IMR-90 (cell line): ENCODE measurements at regions not wholly inside any gene's neighbourhood (a gene's known extent, or its start where the extent isn't known, plus 50 kb on each side); places are given as distances from the start of the nearest gene placed in this dataset.

Experiments used
- ATAC-seq: fragments of 200-7000 bp; cut with Tn5 transposase; 2 replicates; pipeline ENCODE4 v1.9.1; 2020; ENCODE audit warnings: low read depth, mild to moderate bottlenecking, moderate library complexity
- BruUV-seq: library from RNA; stranded (reverse); fragments of 400-500 nt; replicated peaks from 2 replicates; lab custom pipeline; 2021; lab: Mats Ljungman, UMichigan
- CTCF ChIA-PET: fragments of 300-600 bp; formaldehyde crosslinking; extraction: SDS; loops from one replicate; lab custom pipeline; 2021; ENCODE audit warnings: antibody characterized with exemption; lab: Yijun Ruan, JAX
- POLR2A ChIA-PET: fragments of 300-600 bp; sonication (Branson Sonifier 250); formaldehyde crosslinking; loops from one replicate; lab custom pipeline; 2022; ENCODE audit warnings: antibody characterized with exemption; ENCODE audit not compliant: unreplicated experiment; lab: Charles Lee
- DNase-seq: peaks from one replicate; pipeline ENCODE4 v3.0.0; 2013
- H2AFZ ChIP-seq: replicated peaks from 2 replicates; pipeline ENCODE3; 2013; ENCODE audit warnings: low read length, mild to moderate bottlenecking; ENCODE audit not compliant: poor library complexity
- H2AK5ac ChIP-seq: 2 replicates; pipeline ENCODE4 v1.6.1; 2013; ENCODE audit warnings: low read depth, low read length, inconsistent platforms
- H2AK9ac ChIP-seq: replicated peaks from 2 replicates; pipeline ENCODE3; 2013; ENCODE audit warnings: mild to moderate bottlenecking, low read depth, low read length, moderate library complexity; ENCODE audit not compliant: poor library complexity
- H2BK120ac ChIP-seq: 2 replicates; pipeline ENCODE4 v1.6.1; 2013; ENCODE audit warnings: low read depth, low read length, inconsistent platforms
- H2BK15ac ChIP-seq: 3 replicates; pipeline ENCODE4 v1.6.1; 2013; ENCODE audit warnings: low read depth, low read length, inconsistent platforms
- H2BK20ac ChIP-seq: 2 replicates; pipeline ENCODE4 v1.6.1; 2013; ENCODE audit warnings: low read depth, mild to moderate bottlenecking, inconsistent platforms, low read length, moderate library complexity
- H2BK5ac ChIP-seq: 2 replicates; pipeline ENCODE4 v1.6.1; 2013; ENCODE audit warnings: mild to moderate bottlenecking, low read depth, low read length, inconsistent platforms; ENCODE audit not compliant: poor library complexity, severe bottlenecking
- H3K14ac ChIP-seq: replicated peaks from 2 replicates; pipeline ENCODE4 v1.6.1; 2013; ENCODE audit warnings: low read depth, low read length, inconsistent platforms
- H3K18ac ChIP-seq: 2 replicates; pipeline ENCODE4 v1.6.1; 2013; ENCODE audit warnings: low read depth, low read length, control low read depth
- H3K23ac ChIP-seq: 2 replicates; pipeline ENCODE4 v1.6.1; 2013; ENCODE audit warnings: low read depth, low read length, inconsistent platforms
- H3K27ac ChIP-seq: 2 replicates; pipeline ENCODE4 v1.5.1; 2013; ENCODE audit warnings: mild to moderate bottlenecking, control low read depth, low read length; ENCODE audit not compliant: insufficient read depth
- H3K27me3 ChIP-seq: 2 replicates; pipeline ENCODE4 v1.6.1; 2013; ENCODE audit warnings: low read length; ENCODE audit not compliant: control insufficient read depth, insufficient read depth
- H3K36me3 ChIP-seq: 2 replicates; pipeline ENCODE4 v1.6.1; 2013; ENCODE audit warnings: low read length, mixed read lengths; ENCODE audit not compliant: control insufficient read depth, insufficient read depth
- H3K4ac ChIP-seq: 2 replicates; pipeline ENCODE4 v1.6.1; 2013; ENCODE audit warnings: low read depth, low read length, inconsistent platforms
- H3K4me1 ChIP-seq: 2 replicates; pipeline ENCODE4 v1.6.1; 2013; ENCODE audit warnings: low read length, mixed read lengths; ENCODE audit not compliant: control insufficient read depth, insufficient read depth
- H3K4me2 ChIP-seq: 2 replicates; pipeline ENCODE4 v1.6.1; 2013; ENCODE audit warnings: low read depth, mild to moderate bottlenecking, control low read depth, low read length, moderate library complexity
- H3K4me3 ChIP-seq: 2 replicates; pipeline ENCODE4 v1.5.1; 2013; ENCODE audit warnings: low read depth, mild to moderate bottlenecking, control low read depth, low read length, moderate library complexity; ENCODE audit not compliant: insufficient read depth
- H3K56ac ChIP-seq: 2 replicates; pipeline ENCODE4 v1.6.1; 2013; ENCODE audit warnings: low read length, inconsistent platforms; ENCODE audit not compliant: insufficient read depth; ENCODE audit errors: extremely low read depth
- H3K79me1 ChIP-seq, 2 experiments: 2 replicates each; pipeline ENCODE4 v1.6.1; 2013; ENCODE audit warnings: low read length in 2 of 2, inconsistent platforms in 1 of 2, low read depth in 1 of 2
- H3K9ac ChIP-seq: 2 replicates; pipeline ENCODE4 v1.6.1; 2013; ENCODE audit warnings: low read depth, low read length, control low read depth
- H3K9me1 ChIP-seq: 2 replicates; pipeline ENCODE4 v1.6.1; 2013; ENCODE audit warnings: low read length, inconsistent platforms; ENCODE audit not compliant: insufficient read depth
- H3K9me3 ChIP-seq: 2 replicates; pipeline ENCODE4 v1.6.1; 2013; ENCODE audit warnings: low read length; ENCODE audit not compliant: control insufficient read depth, insufficient read depth
- H4K20me1 ChIP-seq: 2 replicates; pipeline ENCODE4 v1.6.1; 2013; ENCODE audit warnings: low read length, inconsistent platforms; ENCODE audit not compliant: insufficient read depth
- H4K5ac ChIP-seq: 2 replicates; pipeline ENCODE4 v1.6.1; 2013; ENCODE audit warnings: mild to moderate bottlenecking, low read depth, low read length, control low read depth
- H4K8ac ChIP-seq, 2 experiments: 2 replicates each; pipeline ENCODE4 v1.6.1; 2013; ENCODE audit warnings: low read depth in 2 of 2, low read length in 2 of 2, control low read depth in 1 of 2, inconsistent platforms in 1 of 2
- H4K91ac ChIP-seq: 2 replicates; pipeline ENCODE4 v1.6.1; 2013; ENCODE audit warnings: low read depth, low read length, inconsistent platforms; ENCODE audit not compliant: insufficient read depth
- BHLHE40 ChIP-seq: fragments of 150-350 bp; IDR thresholded peaks from 2 replicates; pipeline ENCODE4 v1.6.1; 2016; ENCODE audit warnings: mild to moderate bottlenecking, low read depth, low read length
- CEBPB ChIP-seq: IDR thresholded peaks from 2 replicates; pipeline ENCODE4 v1.6.1; 2012; ENCODE audit warnings: low read depth, low read length, improper control_type of control experiment
- CHD1 ChIP-seq: IDR thresholded peaks from 2 replicates; pipeline ENCODE4 v1.6.1; 2012; ENCODE audit warnings: low read depth, low read length, improper control_type of control experiment
- CTCF ChIP-seq: conservative IDR thresholded peaks from 2 replicates; pipeline ENCODE4 v1.5.1; 2012; ENCODE audit warnings: mild to moderate bottlenecking, low read depth, low read length, improper control_type of control experiment
- ELK1 ChIP-seq: fragments of 150-350 bp; IDR thresholded peaks from 2 replicates; pipeline ENCODE4 v1.6.1; 2016; ENCODE audit warnings: low read depth, mild to moderate bottlenecking, low read length, moderate library complexity, borderline replicate concordance
- FOS ChIP-seq: fragments of 150-350 bp; IDR thresholded peaks from 2 replicates; pipeline ENCODE4 v1.6.1; 2016; ENCODE audit warnings: low read depth, low read length
- MAFK ChIP-seq: IDR thresholded peaks from 2 replicates; pipeline ENCODE4 v1.6.1; 2012; ENCODE audit warnings: low read depth, low read length, improper control_type of control experiment
- MXI1 ChIP-seq: IDR thresholded peaks from 2 replicates; pipeline ENCODE4 v1.6.1; 2012; ENCODE audit warnings: low read depth, mild to moderate bottlenecking, low read length, moderate library complexity, borderline replicate concordance
- NFE2L2 ChIP-seq: fragments of 150-350 bp; IDR thresholded peaks from 2 replicates; pipeline ENCODE4 v1.6.1; 2016; ENCODE audit warnings: low read depth, mild to moderate bottlenecking, low read length
- POLR2A ChIP-seq: IDR thresholded peaks from 2 replicates; pipeline ENCODE4 v1.6.1; 2012; ENCODE audit warnings: mild to moderate bottlenecking, low read depth, low read length
- RAD21 ChIP-seq: IDR thresholded peaks from 2 replicates; pipeline ENCODE4 v1.6.1; 2012; ENCODE audit warnings: low read length, improper control_type of control experiment
- RCOR1 ChIP-seq: IDR thresholded peaks from 2 replicates; pipeline ENCODE4 v1.6.1; 2012; ENCODE audit warnings: mild to moderate bottlenecking, low read length, improper control_type of control experiment; ENCODE audit not compliant: insufficient replicate concordance
- RFX5 ChIP-seq: IDR thresholded peaks from 2 replicates; pipeline ENCODE4 v1.8.0; 2012; ENCODE audit warnings: low read depth, mild to moderate bottlenecking, low read length, moderate library complexity
- SMC3 ChIP-seq: fragments of 150-350 bp; IDR thresholded peaks from 2 replicates; pipeline ENCODE4 v1.6.1; 2016; ENCODE audit warnings: low read depth, mild to moderate bottlenecking, antibody characterized with exemption, low read length, moderate library complexity
- USF2 ChIP-seq: fragments of 150-350 bp; IDR thresholded peaks from 2 replicates; pipeline ENCODE4 v1.6.1; 2017; ENCODE audit warnings: mild to moderate bottlenecking, antibody characterized with exemption, low read length, low read depth
- WGBS, 2 experiments: methylation state at CpG; one replicate each; pipeline versions ENCODE4 v1.1.5 to v1.1.7; 2013; ENCODE audit warnings: missing lambda C conversion rate in 2 of 2; ENCODE audit not compliant: insufficient read length in 1 of 2; ENCODE audit errors: extremely low coverage in 2 of 2; 5-methylcytosine and 5-hydroxymethylcytosine counted together
- dilution Hi-C: fragments of 300-500 bp; cut with HindIII; formaldehyde crosslinking; loops from one replicate; pipeline ENCODE4 v1.14.3; 2018; ENCODE audit warnings: low sequenced_read_pairs; ENCODE audit not compliant: unreplicated experiment
- in situ Hi-C: fragments of 300-500 bp; cut with MboI; formaldehyde crosslinking; loops from 3 replicates; pipeline ENCODE4 v1.14.3; 2019; ENCODE audit warnings: low sequenced_read_pairs, inconsistent platforms, mixed read lengths
- intact Hi-C: fragments of 100-400 bp; cut with micrococcal nuclease; formaldehyde crosslinking; loops from 2 replicates; pipeline ENCODE4 v1.10.0; 2022

GRCh38 chr10:83045731-83046130 is 1093.6 kb upstream of the GHITM start:
- Histone ChIP-seq H3K14ac (no peak overlapping the region), H3K23ac (no peak overlapping the region), H3K27me3 (no peaks in the 10 kb centered on the region), H4K5ac (no peak overlapping the region), H4K91ac (no peak overlapping the region), H3K4ac (no peak overlapping the region), H3K79me1 (no peaks in the 10 kb centered on the region), H2BK120ac (no peak overlapping the region), H3K18ac (no peak overlapping the region), H3K27ac (no peak overlapping the region), H2AK5ac (no peak overlapping the region), H3K9me1 (no peaks in the 10 kb centered on the region), H4K8ac (no peak overlapping the region), H3K36me3 (no peaks in the 10 kb centered on the region), H3K4me3 (no peak overlapping the region), H2AFZ (no peak overlapping the region), H2AK9ac (no peak overlapping the region), H2BK20ac (no peak overlapping the region), H4K20me1 (no peaks in the 10 kb centered on the region), H3K56ac (no peak overlapping the region), H3K9ac (no peak overlapping the region), H3K4me1 (no peaks in the 10 kb centered on the region), H2BK15ac (no peak overlapping the region), H3K9me3 (no peaks in the 10 kb centered on the region), H3K4me2 (no peak overlapping the region), H2BK5ac (no peak overlapping the region)
- ATAC-seq (no peak), DNase-seq (no peak)
- BruUV-seq, result no TSS peak
- dilution Hi-C loops, result no loop called here
- intact Hi-C loops, result no loop called here
- WGBS, 2 experiments, result 60% methylated on average over 1 of the region's 4 CpGs; no CpG with 5 or more reads in 1 of the 2 experiments
- TF ChIP-seq NFE2L2 (no peak), ELK1 (no peak), CHD1 (no peak), USF2 (no peak), CTCF (no peak), POLR2A (no peak), MAFK (no peak), RCOR1 (no peak), BHLHE40 (no peak), RFX5 (no peak), MXI1 (no peak), RAD21 (no peak), FOS (no peak), CEBPB (no peak), SMC3 (no peak)
- ChIA-PET CTCF (no interaction called here), POLR2A (no interaction called here)
- in situ Hi-C loops, result no loop called here
